ENCODE measurements at regions not wholly inside any gene's neighbourhood (a gene's known extent, or its start where the extent isn't known, plus 50 kb on each side); places are given as distances from the start of the nearest gene placed in this dataset.

GRCh38 chr9:33649463-33649862, 125.4 kb downstream of the ANKRD18B start:
- TF ChIP-seq, protein P1, sequence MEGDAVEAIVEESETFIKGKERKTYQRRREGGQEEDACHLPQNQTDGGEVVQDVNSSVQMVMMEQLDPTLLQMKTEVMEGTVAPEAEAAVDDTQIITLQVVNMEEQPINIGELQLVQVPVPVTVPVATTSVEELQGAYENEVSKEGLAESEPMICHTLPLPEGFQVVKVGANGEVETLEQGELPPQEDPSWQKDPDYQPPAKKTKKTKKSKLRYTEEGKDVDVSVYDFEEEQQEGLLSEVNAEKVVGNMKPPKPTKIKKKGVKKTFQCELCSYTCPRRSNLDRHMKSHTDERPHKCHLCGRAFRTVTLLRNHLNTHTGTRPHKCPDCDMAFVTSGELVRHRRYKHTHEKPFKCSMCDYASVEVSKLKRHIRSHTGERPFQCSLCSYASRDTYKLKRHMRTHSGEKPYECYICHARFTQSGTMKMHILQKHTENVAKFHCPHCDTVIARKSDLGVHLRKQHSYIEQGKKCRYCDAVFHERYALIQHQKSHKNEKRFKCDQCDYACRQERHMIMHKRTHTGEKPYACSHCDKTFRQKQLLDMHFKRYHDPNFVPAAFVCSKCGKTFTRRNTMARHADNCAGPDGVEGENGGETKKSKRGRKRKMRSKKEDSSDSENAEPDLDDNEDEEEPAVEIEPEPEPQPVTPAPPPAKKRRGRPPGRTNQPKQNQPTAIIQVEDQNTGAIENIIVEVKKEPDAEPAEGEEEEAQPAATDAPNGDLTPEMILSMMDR (IDR thresholded peaks at IDR 0.05): no peak
- TF ChIP-seq POLR2A (IDR thresholded peaks at IDR 0.05): no peak

All from body of pancreas (tissue), 4 donors.